BJ (cell line): ENCODE measurements at regions not wholly inside any gene's neighbourhood (a gene's known extent, or its start where the extent isn't known, plus 50 kb on each side); places are given as distances from the start of the nearest gene placed in this dataset.

Source experiments
- CTCF ChIA-PET: fragments of 350-600 bp; formaldehyde crosslinking; extraction: SDS; loops from one replicate; lab custom pipeline; 2021; ENCODE audit warnings: antibody characterized with exemption, inconsistent platforms; lab: Yijun Ruan, JAX
- POLR2A ChIA-PET: fragments of 300-600 bp; sonication (Branson Sonifier 250); formaldehyde crosslinking; extraction: SDS; loops from one replicate; lab custom pipeline; 2021; ENCODE audit warnings: antibody characterized with exemption; lab: Charles Lee
- DNase-seq: peaks from one replicate; pipeline ENCODE4 v3.0.0-alpha.2; 2011; ENCODE audit warnings: low read depth
- H3K27me3 ChIP-seq: 2 replicates; pipeline ENCODE4 v1.6.0; 2011; ENCODE audit warnings: low read length; ENCODE audit not compliant: control insufficient read depth, insufficient read depth
- H3K36me3 ChIP-seq: 2 replicates; pipeline ENCODE4 v1.5.1; 2011; ENCODE audit warnings: low read length; ENCODE audit not compliant: control insufficient read depth, insufficient read depth
- H3K4me3 ChIP-seq: 2 replicates; pipeline ENCODE4 v1.5.1; 2011; ENCODE audit warnings: low read depth, mild to moderate bottlenecking, control low read depth, low read length
- CTCF ChIP-seq: IDR thresholded peaks from 2 replicates; pipeline ENCODE4 v1.5.1; 2011; ENCODE audit warnings: low read depth, mild to moderate bottlenecking, control low read depth, inconsistent platforms, low read length, moderate library complexity; ENCODE audit not compliant: insufficient read depth

GRCh38 chr12:3376779-3377455 lies 114.1 kb upstream of the PRMT8 start:
- DNase-seq, result no peak
- ChIA-PET CTCF (no interaction called here), POLR2A (no interaction called here)
- no peak overlapping the region for H3K4me3 ChIP-seq
- TF ChIP-seq CTCF, result no peak
- H3K36me3 ChIP-seq, result no peaks in the 10 kb centered on the region
- peaks cover 6% of the 10 kb centered on the region; the same call in 1 of the 2 replicates for H3K27me3 ChIP-seq

GRCh38 chr12:3378655-3379054 lies 112.3 kb upstream of the PRMT8 start:
- CTCF ChIA-PET, result no interaction called here
- Histone ChIP-seq H3K36me3 (no peaks in the 10 kb centered on the region), H3K4me3 (no peak overlapping the region), H3K27me3 (peaks cover 2% of the 10 kb centered on the region; the same call in 1 of the 2 replicates)
- TF ChIP-seq CTCF, result no peak
- POLR2A ChIA-PET, result no interaction called here
- DNase-seq, result no peak

- no peak for DNase-seq
- Histone ChIP-seq H3K36me3 (no peaks in the 10 kb centered on the region), H3K27me3 (peaks cover 2% of the 10 kb centered on the region; the same call in 1 of the 2 replicates), H3K4me3 (no peak overlapping the region)
- TF ChIP-seq CTCF, result no peak
- ChIA-PET CTCF (no interaction called here), POLR2A (no interaction called here)
Measured at GRCh38 chr12:3379079-3379478, 111.9 kb upstream of the PRMT8 start.

GRCh38 chr12:3380200-3381043 lies 110.6 kb upstream of the PRMT8 start:
- ChIA-PET CTCF (no interaction called here), POLR2A (no interaction called here)
- Histone ChIP-seq H3K27me3 (peaks cover 2% of the 10 kb centered on the region; the same call in 1 of the 2 replicates), H3K36me3 (no peaks in the 10 kb centered on the region), H3K4me3 (no peak overlapping the region)
- TF ChIP-seq CTCF, result no peak
- DNase-seq, result no peak
